HCT116 (cell line): ENCODE measurements at regions not wholly inside any gene's neighbourhood (a gene's known extent, or its start where the extent isn't known, plus 50 kb on each side); places are given as distances from the start of the nearest gene placed in this dataset.

ENCODE experiments used
- ATAC-seq: fragments of 200-7000 bp; cut with Tn5 transposase; 2 replicates; pipeline ENCODE4 v1.9.1; 2020; ENCODE audit warnings: mild to moderate bottlenecking, moderate library complexity
- BruUV-seq: library from RNA; stranded (reverse); fragments of 400-500 nt; replicated peaks from 2 replicates; lab custom pipeline; 2021; lab: Mats Ljungman, UMichigan
- CTCF ChIA-PET: fragments of 300-600 bp; sonication (Branson Sonifier 250); formaldehyde crosslinking; loops from one replicate; lab custom pipeline; 2021; ENCODE audit warnings: antibody characterized with exemption; lab: Charles Lee
- POLR2A ChIA-PET: fragments of 300-600, 350-600 bp; sonication (Branson Sonifier 250); formaldehyde crosslinking; loops from one replicate; lab custom pipeline; 2021; ENCODE audit warnings: antibody characterized with exemption; lab: Charles Lee
- RAD21 ChIA-PET, 2 experiments: fragments of 300-600 bp; sonication (Branson Sonifier 250); formaldehyde crosslinking; loops; one replicate each; lab custom pipeline; 2023; ENCODE audit warnings: low total read pairs in 2 of 2; ENCODE audit not compliant: uncharacterized antibody in 2 of 2, unreplicated experiment in 2 of 2, low non-redundant PET in 1 of 2; lab: Charles Lee
- DNase-seq: peaks from one replicate; pipeline ENCODE4 v3.0.0-alpha.2; 2010; ENCODE audit warnings: low read depth, low spot score
- H2AFZ ChIP-seq: fragments of 200-600 bp; shearing (Covaris generic), sonication (generic); 2 replicates; pipeline ENCODE4 v1.6.1; 2017; ENCODE audit warnings: low read depth, mixed run types, mixed read lengths, antibody characterized with exemption, low read length; ENCODE audit not compliant: poor library complexity, severe bottlenecking
- H3K27ac ChIP-seq: 2 replicates; pipeline ENCODE4 v1.5.1; 2012; ENCODE audit warnings: low read depth, low read length
- H3K27me3 ChIP-seq: fragments of 200-600 bp; sonication (generic); 2 replicates; pipeline ENCODE4 v1.6.1; 2016; ENCODE audit warnings: mixed run types, low read length, mixed read lengths; ENCODE audit not compliant: insufficient read depth
- H3K36me3 ChIP-seq, 2 experiments: fragments of 200-500 bp in 1 of 2; fragments of 200-600 bp in 1 of 2; sonication (Bioruptor generic) in 1 of 2; sonication (generic) in 1 of 2; 2 replicates each; pipeline versions ENCODE4 v1.5.1 to v1.6.1; 2014 to 2016; ENCODE audit warnings: low read length in 2 of 2, inconsistent platforms in 1 of 2, mixed read lengths in 1 of 2, mixed run types in 1 of 2; ENCODE audit not compliant: insufficient read depth in 2 of 2, control insufficient read depth in 1 of 2
- H3K4me1 ChIP-seq, 2 experiments: fragments of 200-600 bp in 1 of 2; sonication (generic) in 1 of 2; 2 replicates each; pipeline versions ENCODE4 v1.5.1 to v1.6.1; 2012 to 2017; ENCODE audit warnings: low read length in 2 of 2, inconsistent platforms in 1 of 2, mild to moderate bottlenecking in 1 of 2, mixed read lengths in 1 of 2, mixed run types in 1 of 2, moderate library complexity in 1 of 2; ENCODE audit not compliant: insufficient read depth in 2 of 2, control insufficient read depth in 1 of 2
- H3K4me2 ChIP-seq: fragments of 200-600 bp; sonication (generic); 2 replicates; pipeline ENCODE4 v1.6.1; 2017; ENCODE audit warnings: mixed run types, low read length, mixed read lengths
- H3K4me3 ChIP-seq, 2 experiments: fragments of 200-600 bp in 1 of 2; sonication (generic) in 1 of 2; replicated peaks in 1 of 2; 2 replicates each; pipeline ENCODE4 v1.5.1; 2011 to 2016; ENCODE audit warnings: low read length in 2 of 2, control low read depth in 1 of 2, low read depth in 1 of 2, mild to moderate bottlenecking in 1 of 2, mixed read lengths in 1 of 2, mixed run types in 1 of 2
- H3K79me2 ChIP-seq: fragments of 200-600 bp; sonication (generic); 2 replicates; pipeline ENCODE4 v1.6.1; 2017; ENCODE audit warnings: mild to moderate bottlenecking, mixed run types, low read length, moderate library complexity, mixed read lengths; ENCODE audit not compliant: insufficient read depth
- H3K9ac ChIP-seq: fragments of 200-600 bp; sonication (generic); 2 replicates; pipeline ENCODE4 v1.6.1; 2016; ENCODE audit warnings: low read length, mixed read lengths
- H3K9me2 ChIP-seq: fragments of 200-600 bp; sonication (generic), shearing (Covaris generic); 2 replicates; pipeline ENCODE4 v1.6.1; 2017; ENCODE audit warnings: mixed run types, mild to moderate bottlenecking, moderate library complexity; ENCODE audit not compliant: insufficient read depth
- H3K9me3 ChIP-seq, 2 experiments: fragments of 200-500 bp in 1 of 2; fragments of 200-600 bp in 1 of 2; sonication (Bioruptor generic) in 1 of 2; sonication (generic) in 1 of 2; 2 replicates each; pipeline ENCODE4 v1.6.1; 2014 to 2017; ENCODE audit warnings: low read length in 2 of 2, mixed read lengths in 2 of 2, inconsistent platforms in 1 of 2, low read depth in 1 of 2, mild to moderate bottlenecking in 1 of 2, mixed run types in 1 of 2, moderate library complexity in 1 of 2; ENCODE audit not compliant: control insufficient read depth in 1 of 2, insufficient read depth in 1 of 2
- H4K20me1 ChIP-seq: fragments of 200-600 bp; sonication (generic), shearing (Covaris generic); 2 replicates; pipeline ENCODE4 v1.6.1; 2017; ENCODE audit warnings: mixed run types, mild to moderate bottlenecking, moderate library complexity; ENCODE audit not compliant: insufficient read depth
- CBX3 ChIP-seq: IDR thresholded peaks from 2 replicates; pipeline ENCODE4 v1.6.1; 2012; ENCODE audit warnings: low read depth
- CEBPB ChIP-seq: IDR thresholded peaks from 2 replicates; pipeline ENCODE4 v1.6.1; 2012; ENCODE audit warnings: low read depth
- EGR1 ChIP-seq: IDR thresholded peaks from 2 replicates; pipeline ENCODE4 v1.6.1; 2012; ENCODE audit warnings: low read depth
- ELF1 ChIP-seq: IDR thresholded peaks from 2 replicates; pipeline ENCODE4 v1.6.1; 2012; ENCODE audit warnings: low read depth, borderline replicate concordance
- EZH2 ChIP-seq: fragments of 200-600 bp; sonication (generic); IDR thresholded peaks from 2 replicates; pipeline ENCODE4 v1.6.1; 2017; ENCODE audit warnings: antibody characterized with exemption, mixed run types
- EZH2phosphoT487 ChIP-seq: fragments of 200-600 bp; IDR thresholded peaks from 2 replicates; pipeline ENCODE4 v1.6.1; 2018; ENCODE audit warnings: antibody characterized with exemption, borderline replicate concordance
- FOSL1 ChIP-seq: IDR thresholded peaks from 2 replicates; pipeline ENCODE4 v1.6.1; 2012; ENCODE audit warnings: low read depth
- POLR2A ChIP-seq: IDR thresholded peaks from 2 replicates; pipeline ENCODE4 v1.7.0; 2011; ENCODE audit warnings: borderline replicate concordance; ENCODE audit not compliant: insufficient read depth, insufficient read length; ENCODE audit errors: extremely low read depth
- POLR2AphosphoS5 ChIP-seq: IDR thresholded peaks from 2 replicates; pipeline ENCODE4 v1.6.1; 2011; ENCODE audit warnings: mild to moderate bottlenecking, low read depth, low read length, moderate library complexity
- RAD21 ChIP-seq: IDR thresholded peaks from 2 replicates; pipeline ENCODE4 v1.6.1; 2012; ENCODE audit warnings: low read depth, mild to moderate bottlenecking
- SIN3A ChIP-seq: IDR thresholded peaks from 2 replicates; pipeline ENCODE4 v1.6.1; 2012; ENCODE audit warnings: low read depth
- SP1 ChIP-seq: IDR thresholded peaks from 2 replicates; pipeline ENCODE4 v1.6.1; 2012; ENCODE audit warnings: low read depth
- SRF ChIP-seq: IDR thresholded peaks from 2 replicates; pipeline ENCODE4 v1.6.1; 2012; ENCODE audit warnings: low read depth
- YY1 ChIP-seq: IDR thresholded peaks from 2 replicates; pipeline ENCODE4 v1.6.1; 2011; ENCODE audit warnings: low read length, low read depth, moderate library complexity, mild to moderate bottlenecking; ENCODE audit not compliant: insufficient replicate concordance; ENCODE audit errors: extremely low read depth
- ZFX ChIP-seq: fragments of 450-650 bp; IDR thresholded peaks from 2 replicates; pipeline ENCODE4 v1.6.1; 2017
- ZNF274 ChIP-seq: fragments of 200-500 bp; sonication (Bioruptor generic); IDR thresholded peaks from 2 replicates; pipeline ENCODE4 v1.6.1; 2014; ENCODE audit warnings: mild to moderate bottlenecking, low read depth, low read length, inconsistent platforms
- intact Hi-C: fragments of 100-400 bp; cut with micrococcal nuclease; formaldehyde crosslinking; loops from 2 replicates; pipeline ENCODE4 v1.10.0; 2022
- TF ChIP-seq, protein P1 (sequence below): IDR thresholded peaks from 2 replicates; pipeline ENCODE4 v1.6.1; 2012
- TF ChIP-seq, protein P2 (sequence below), 3 experiments: fragments of 200-600 bp in 1 of 3; sonication (generic) in 1 of 3; IDR thresholded peaks in 2 of 3; conservative IDR thresholded peaks in 1 of 3; 2 replicates each; pipeline ENCODE4 v1.5.1; 2012 to 2017; ENCODE audit warnings: low read depth in 2 of 3, low read length in 2 of 3, antibody characterized with exemption in 1 of 3, borderline replicate concordance in 1 of 3, control low read depth in 1 of 3, mild to moderate bottlenecking in 1 of 3, mixed read lengths in 1 of 3, mixed run types in 1 of 3, moderate library complexity in 1 of 3; ENCODE audit not compliant: insufficient read depth in 1 of 3

DNA sequence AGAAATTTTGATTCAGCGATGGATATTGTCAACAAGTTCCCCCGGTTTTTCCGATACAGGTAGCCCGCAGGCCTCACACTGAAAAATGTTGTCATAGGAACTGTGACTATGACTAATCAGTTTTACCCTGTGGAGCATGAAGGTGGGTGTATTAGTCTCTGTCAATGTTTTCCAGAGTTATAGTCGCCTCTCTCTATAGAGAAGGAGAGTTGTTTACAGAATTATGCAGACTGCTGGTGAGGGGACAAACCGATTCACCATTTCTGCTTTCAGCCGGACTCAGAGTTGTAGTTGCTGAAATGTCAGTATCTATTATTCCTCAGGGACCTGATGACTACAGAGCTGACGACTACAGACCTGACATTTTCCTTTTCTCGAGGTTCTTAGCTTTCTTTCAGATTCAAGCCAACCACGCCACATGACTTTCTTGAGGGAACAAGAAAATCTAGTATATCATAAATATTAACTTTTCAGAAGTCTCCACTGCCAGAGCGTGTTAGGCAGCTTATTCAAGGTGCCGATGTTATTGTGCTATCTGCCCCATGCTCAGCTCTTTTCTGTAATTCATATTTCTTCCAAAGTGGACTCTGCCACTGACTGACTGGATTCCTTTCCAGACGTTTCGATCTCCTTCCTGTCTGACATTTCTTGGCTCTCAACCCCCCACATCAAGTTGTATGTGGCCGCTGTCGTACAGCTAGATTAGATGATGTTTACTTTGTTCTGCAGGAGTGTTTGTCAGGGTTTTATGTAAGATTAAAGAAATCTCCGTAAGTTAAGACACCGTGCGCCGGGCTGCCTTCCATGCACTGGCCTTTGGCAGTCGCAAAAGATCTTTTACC, 178.1 kb downstream of the FGF1 start:
- H3K4me2 ChIP-seq = peak overlapping the region; percentile 41
- ATAC-seq (peak; percentile 30; the same call in 1 of the 2 replicates), DNase-seq (no peak)
- TF ChIP-seq ZFX (no peak), EZH2 (no peak)
- H3K9ac ChIP-seq = no peak overlapping the region
- no peak overlapping the region for H3K4me3 ChIP-seq
- ChIA-PET RAD21 (no interaction called here), CTCF (no interaction called here), POLR2A (no interaction called here)
- no peak overlapping the region for H3K27ac ChIP-seq
- H3K4me1 ChIP-seq = peaks cover 17 to 43% of the 10 kb centered on the region in 2 experiments
- no peak overlapping the region for H2AFZ ChIP-seq
- no peaks in the 10 kb centered on the region for H3K27me3 ChIP-seq
- H3K79me2 ChIP-seq = no peaks in the 10 kb centered on the region
- BruUV-seq = no TSS peak
- no peaks in the 10 kb centered on the region for H3K36me3 ChIP-seq
- no peaks in the 10 kb centered on the region for H3K9me3 ChIP-seq
- H4K20me1 ChIP-seq = no peaks in the 10 kb centered on the region
- intact Hi-C loops = no loop called here
- H3K9me2 ChIP-seq = no peaks in the 10 kb centered on the region

DNA sequence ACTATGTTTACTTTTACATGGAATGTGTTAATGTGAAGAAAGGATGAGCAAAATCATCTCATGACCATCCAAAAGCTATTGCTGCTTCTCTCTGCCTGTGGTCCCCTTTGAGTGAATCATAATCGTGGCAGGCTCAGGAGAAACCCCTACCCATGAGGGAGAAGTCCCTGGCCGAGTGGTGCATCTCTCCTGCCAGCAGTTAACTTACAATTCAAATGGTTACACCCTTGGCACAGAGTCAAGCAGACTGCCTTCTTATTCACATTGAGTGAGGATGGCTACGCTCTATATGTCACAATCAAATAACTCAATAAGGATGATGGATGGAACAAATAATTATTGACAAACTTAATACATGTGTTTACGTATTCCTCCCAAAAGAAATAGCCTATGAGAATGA, 179.1 kb downstream of the FGF1 start:
- Histone ChIP-seq H3K9ac (no peak overlapping the region), H3K9me2 (no peaks in the 10 kb centered on the region), H3K4me3 (no peak overlapping the region), H4K20me1 (no peaks in the 10 kb centered on the region), H3K4me1 (peaks cover 8 to 33% of the 10 kb centered on the region in 2 experiments), H3K27me3 (no peaks in the 10 kb centered on the region), H2AFZ (no peak overlapping the region), H3K27ac (no peak overlapping the region), H3K36me3 (no peaks in the 10 kb centered on the region), H3K9me3 (no peaks in the 10 kb centered on the region), H3K4me2 (0 out of 2 replicates have a peak overlapping the region, but pooled peaks have one; percentile 32), H3K79me2 (no peaks in the 10 kb centered on the region)
- intact Hi-C loops = no loop called here
- ChIA-PET RAD21 (no interaction called here), CTCF (no interaction called here), POLR2A (no interaction called here)
- TF ChIP-seq FOSL1 (no peak), RAD21 (no peak), SRF (no peak), ZNF274 (no peak), EGR1 (no peak), EZH2 (no peak), ELF1 (no peak), SP1 (no peak), SIN3A (no peak), CEBPB (no peak), POLR2A (no peak), YY1 (no peak), POLR2AphosphoS5 (no peak), ZFX (no peak), EZH2phosphoT487 (no peak), CBX3 (no peak)
- TF ChIP-seq, protein P1, sequence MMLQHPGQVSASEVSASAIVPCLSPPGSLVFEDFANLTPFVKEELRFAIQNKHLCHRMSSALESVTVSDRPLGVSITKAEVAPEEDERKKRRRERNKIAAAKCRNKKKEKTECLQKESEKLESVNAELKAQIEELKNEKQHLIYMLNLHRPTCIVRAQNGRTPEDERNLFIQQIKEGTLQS = no peak
- TF ChIP-seq, protein P2, sequence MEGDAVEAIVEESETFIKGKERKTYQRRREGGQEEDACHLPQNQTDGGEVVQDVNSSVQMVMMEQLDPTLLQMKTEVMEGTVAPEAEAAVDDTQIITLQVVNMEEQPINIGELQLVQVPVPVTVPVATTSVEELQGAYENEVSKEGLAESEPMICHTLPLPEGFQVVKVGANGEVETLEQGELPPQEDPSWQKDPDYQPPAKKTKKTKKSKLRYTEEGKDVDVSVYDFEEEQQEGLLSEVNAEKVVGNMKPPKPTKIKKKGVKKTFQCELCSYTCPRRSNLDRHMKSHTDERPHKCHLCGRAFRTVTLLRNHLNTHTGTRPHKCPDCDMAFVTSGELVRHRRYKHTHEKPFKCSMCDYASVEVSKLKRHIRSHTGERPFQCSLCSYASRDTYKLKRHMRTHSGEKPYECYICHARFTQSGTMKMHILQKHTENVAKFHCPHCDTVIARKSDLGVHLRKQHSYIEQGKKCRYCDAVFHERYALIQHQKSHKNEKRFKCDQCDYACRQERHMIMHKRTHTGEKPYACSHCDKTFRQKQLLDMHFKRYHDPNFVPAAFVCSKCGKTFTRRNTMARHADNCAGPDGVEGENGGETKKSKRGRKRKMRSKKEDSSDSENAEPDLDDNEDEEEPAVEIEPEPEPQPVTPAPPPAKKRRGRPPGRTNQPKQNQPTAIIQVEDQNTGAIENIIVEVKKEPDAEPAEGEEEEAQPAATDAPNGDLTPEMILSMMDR (IDR thresholded peaks at IDR 0.05 in 2 of 3, conservative IDR thresholded peaks at IDR 0.05 in 1 of 3; ENCODE audit: borderline replicate concordance in 1 of 3, insufficient read depth in 1 of 3, low read depth in 2 of 3, low read length in 2 of 3) = no peak
- ATAC-seq (no peak), DNase-seq (no peak)
- BruUV-seq = no TSS peak
